ENCODE measurements at regions not wholly inside any gene's neighbourhood (a gene's known extent, or its start where the extent isn't known, plus 50 kb on each side); places are given as distances from the start of the nearest gene placed in this dataset.

GRCh38 chr18:25469489-25469888, 117.5 kb upstream of the ZNF521 start:
- TF ChIP-seq EP300 (IDR thresholded peaks at IDR 0.05; ENCODE audit: borderline replicate concordance) = no peak
- TF ChIP-seq TAF1 (IDR thresholded peaks at IDR 0.05; ENCODE audit: low read depth) = no peak
- TF ChIP-seq YY1 (IDR thresholded peaks at IDR 0.05; ENCODE audit: low read depth) = no peak

All from Ishikawa (cell line).